HUDEP-2 (cell line): ENCODE measurements at regions not wholly inside any gene's neighbourhood (a gene's known extent, or its start where the extent isn't known, plus 50 kb on each side); places are given as distances from the start of the nearest gene placed in this dataset.
A peak's percentile ranks its signal among the peaks of the same experiment; 100 is the strongest.

Experiments
- DNase-seq, 76 experiments: peaks; one replicate each; lab custom pipeline; 2025; ENCODE audit not compliant: unreplicated experiment in 76 of 76; lab: John Stamatoyannopoulos, UW

DNA sequence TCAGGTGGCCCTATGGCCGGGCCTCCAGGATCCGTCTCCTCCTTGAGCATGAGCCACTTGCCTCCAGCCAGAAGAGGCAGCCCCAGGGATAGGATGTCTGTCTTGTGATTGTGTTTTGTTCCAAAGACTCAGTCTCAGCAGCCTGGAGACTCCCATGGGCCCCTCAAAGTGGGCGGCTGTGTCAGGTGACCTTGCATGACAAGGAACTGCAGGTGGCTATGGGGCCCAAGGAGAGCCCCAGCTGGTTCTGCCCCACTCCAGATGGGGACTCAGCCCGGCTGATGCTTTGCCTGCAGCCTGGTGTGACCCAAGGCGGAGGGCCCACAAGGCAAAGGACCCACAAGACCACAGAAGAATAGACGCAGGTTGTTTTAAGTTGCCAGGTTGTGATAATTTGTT, 284.3 kb upstream of the IRX4 start:
- no peak for DNase-seq

- DNase-seq: no peak
Observed at GRCh38 chr5:2166306-2166978, 283.7 kb upstream of the IRX4 start.

DNA sequence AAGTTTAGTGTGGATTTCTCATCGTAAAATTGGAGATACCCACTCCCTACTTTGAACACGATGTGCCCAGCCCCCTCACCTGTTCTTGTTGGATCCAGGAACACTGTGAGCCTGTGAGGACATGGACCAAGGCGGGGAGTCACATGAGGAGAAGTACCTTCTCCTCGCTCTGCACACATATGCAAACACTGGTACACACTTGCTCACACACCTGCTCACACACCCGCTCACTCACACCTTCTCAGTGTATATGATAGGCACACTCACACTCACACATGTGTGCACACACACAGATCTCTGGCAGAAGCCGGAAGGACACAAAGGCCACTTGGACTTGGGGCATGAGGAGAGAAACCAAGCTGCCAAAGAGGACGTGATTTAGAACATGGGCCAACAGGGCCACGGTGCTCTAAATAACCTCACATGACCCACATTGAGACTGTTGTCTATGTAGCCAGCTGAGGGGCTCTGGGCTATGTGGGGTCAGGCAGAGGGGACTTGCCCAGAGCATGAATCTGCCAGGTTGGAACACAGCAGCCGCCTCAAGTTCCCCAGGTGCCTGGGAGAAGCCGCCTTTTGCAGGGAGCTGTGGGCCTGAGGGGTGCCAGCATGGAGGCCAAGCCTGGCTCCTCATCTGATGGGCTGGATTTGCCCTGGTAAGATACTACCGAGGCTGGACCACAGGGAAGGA, 283.0 kb upstream of the IRX4 start:
- DNase-seq: no peak

GRCh38 chr5:2165203-2165602, 282.5 kb upstream of the IRX4 start:
- no peak for DNase-seq

GRCh38 chr5:2164586-2164985, 281.9 kb upstream of the IRX4 start:
- DNase-seq: no peak

GRCh38 chr5:2163940-2164490, 281.3 kb upstream of the IRX4 start:
- DNase-seq: no peak

DNA sequence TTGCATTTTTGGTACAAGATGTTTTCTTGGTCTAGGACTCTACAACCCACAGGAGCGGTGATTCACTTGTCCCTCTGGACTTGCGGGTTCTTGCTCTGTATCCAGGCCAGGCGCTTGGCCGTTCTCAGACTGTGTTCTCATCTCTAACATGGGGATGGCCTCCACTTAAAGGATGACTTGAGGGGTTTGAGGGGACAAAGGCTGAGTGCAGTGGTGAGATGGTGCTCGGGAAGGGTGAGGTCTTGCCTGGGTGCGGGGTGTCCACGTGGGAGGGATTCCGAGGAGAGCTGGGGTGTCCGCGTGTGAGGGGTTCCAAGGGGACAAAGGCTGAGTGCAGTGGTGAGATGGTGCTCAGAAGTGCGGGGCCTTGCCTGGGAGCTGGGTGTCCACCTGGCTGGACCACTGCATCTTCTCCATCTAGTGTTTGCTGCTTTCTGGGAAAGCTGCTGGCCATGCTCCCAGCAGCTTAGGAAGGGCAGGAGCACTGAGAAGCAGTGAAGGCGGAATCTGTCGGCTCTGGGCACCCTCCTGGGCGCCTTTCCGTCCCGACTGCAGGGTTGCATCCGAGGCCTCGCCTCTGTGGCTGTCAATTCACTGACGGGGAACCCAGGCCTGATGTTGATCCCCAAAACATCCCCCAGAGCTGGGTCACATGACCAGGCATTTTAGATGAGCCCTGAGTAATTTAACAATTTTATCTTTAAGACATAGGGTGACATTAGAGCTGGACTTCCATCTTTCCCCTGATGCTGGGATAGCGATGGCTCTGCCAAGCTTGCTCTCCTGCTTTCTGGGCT, 280.5 kb upstream of the IRX4 start:
- no peak for DNase-seq

DNA sequence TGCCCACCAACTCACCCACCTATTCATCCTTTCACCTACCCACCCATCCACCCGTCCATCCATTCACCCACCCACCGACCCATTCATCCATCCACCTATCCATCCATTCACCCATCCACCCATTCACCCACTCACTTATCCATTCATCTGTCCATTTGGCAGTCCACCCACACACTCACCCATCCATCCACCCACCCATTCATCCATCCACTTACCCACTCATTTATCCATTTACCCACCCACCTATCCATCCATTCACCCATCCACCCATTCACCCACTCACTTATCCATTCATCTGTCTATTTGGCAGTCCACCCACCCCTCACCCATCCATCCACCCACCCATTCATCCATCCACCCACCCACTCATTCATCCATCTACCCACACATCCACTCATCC, 278.1 kb upstream of the IRX4 start:
- no peak for DNase-seq

DNA sequence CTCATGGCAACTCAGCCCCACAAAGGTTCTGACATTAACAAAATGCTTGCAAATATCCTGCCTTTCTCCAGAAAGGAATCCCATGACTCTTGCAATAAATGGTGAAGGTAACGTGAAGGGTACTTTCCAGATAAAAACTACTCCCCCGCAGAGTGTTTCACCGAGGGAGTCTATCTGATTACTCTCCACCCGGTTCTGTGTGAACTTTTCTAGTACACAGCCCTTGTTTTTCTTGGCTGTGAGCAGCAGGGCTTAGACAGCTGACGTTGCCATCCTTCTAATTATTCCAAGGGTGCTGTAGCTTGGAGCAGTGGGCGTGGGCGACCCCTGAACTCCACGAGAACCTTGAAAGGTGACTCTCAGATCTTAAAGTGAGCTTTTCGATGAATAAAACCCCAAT, 276.0 kb upstream of the IRX4 start:
- no peak for DNase-seq

GRCh38 chr5:2158109-2158508, 275.4 kb upstream of the IRX4 start:
- no peak for DNase-seq

- no peak for DNase-seq
Observed at GRCh38 chr5:2157372-2157771, 274.6 kb upstream of the IRX4 start.

GRCh38 chr5:2156358-2157059, 273.8 kb upstream of the IRX4 start:
- DNase-seq: no peak

DNA sequence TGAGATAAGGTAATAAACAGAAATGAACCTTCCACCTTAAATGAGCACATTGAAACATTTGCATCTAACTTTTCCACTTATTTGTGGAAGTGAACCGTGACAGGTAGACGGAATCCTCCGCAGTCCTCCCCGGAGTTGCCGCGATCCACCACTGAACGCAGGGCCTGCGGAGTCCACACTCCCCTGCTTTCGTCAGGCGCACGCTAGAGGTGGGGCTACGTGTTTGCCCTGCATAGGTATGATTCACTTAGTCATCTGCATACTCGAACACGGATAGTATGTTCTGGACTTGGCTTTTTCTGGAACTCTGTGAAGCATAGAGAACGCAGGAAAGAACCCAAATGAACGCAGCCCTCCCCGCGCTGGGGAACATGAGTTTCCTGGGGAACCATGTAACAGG, 272.8 kb upstream of the IRX4 start:
- no peak for DNase-seq

GRCh38 chr5:2153802-2154201, 271.1 kb upstream of the IRX4 start:
- no peak for DNase-seq

DNA sequence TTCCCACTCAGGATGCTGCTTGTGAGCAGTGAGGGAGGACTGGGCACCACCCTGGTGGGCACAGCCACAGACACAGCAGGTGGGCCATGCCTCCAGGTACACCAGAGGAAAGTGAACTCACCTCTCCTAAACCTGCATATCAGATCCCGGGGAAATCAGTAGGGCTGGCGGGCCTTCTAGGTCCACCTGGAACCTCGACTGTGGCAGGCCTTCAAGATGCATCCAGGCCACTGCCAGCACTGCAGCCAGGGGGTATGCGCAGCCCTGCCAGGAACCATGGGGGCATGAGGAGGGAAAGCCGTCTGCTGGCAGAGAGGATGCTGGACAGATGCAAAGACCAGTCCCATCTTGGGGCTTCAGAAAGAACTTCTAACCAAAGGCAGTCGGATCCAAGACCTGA, 270.6 kb upstream of the IRX4 start:
- no peak for DNase-seq

DNA sequence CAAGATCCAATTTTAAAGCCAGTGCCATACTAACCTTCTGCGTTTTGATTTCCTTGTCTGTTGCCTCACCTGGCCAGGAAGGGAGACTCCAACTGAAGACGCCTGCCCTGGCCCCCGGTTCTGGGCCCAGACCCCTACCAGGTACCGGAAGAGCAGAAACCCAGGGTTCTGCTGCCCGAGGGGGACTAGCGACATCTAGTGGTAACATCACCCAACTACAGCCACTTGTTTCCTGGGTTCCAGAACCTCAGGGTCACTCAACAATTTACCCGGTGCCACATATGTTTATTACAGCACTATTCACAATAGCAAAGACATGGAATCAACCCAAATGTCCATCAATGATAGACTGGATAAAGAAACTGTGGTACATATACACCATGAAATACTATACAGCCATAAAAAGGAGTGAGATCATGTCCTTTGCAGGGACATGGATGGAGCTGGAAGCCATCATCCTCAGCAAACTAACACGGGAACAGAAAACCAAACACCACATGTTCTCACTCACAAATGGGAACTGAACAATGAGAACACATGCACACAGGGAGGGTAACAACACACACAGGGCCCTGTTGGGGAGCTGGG, 268.7 kb upstream of the IRX4 start:
- DNase-seq: peak in 18 of 76 experiments; percentile 1 to 43 (median 12)

- peak in 4 of 76 experiments; percentile 3 to 16 (median 7) for DNase-seq
Observed at GRCh38 chr5:2149195-2149539, 266.4 kb upstream of the IRX4 start.

- DNase-seq: no peak
Observed at GRCh38 chr5:2148312-2149194, 265.8 kb upstream of the IRX4 start.

DNA sequence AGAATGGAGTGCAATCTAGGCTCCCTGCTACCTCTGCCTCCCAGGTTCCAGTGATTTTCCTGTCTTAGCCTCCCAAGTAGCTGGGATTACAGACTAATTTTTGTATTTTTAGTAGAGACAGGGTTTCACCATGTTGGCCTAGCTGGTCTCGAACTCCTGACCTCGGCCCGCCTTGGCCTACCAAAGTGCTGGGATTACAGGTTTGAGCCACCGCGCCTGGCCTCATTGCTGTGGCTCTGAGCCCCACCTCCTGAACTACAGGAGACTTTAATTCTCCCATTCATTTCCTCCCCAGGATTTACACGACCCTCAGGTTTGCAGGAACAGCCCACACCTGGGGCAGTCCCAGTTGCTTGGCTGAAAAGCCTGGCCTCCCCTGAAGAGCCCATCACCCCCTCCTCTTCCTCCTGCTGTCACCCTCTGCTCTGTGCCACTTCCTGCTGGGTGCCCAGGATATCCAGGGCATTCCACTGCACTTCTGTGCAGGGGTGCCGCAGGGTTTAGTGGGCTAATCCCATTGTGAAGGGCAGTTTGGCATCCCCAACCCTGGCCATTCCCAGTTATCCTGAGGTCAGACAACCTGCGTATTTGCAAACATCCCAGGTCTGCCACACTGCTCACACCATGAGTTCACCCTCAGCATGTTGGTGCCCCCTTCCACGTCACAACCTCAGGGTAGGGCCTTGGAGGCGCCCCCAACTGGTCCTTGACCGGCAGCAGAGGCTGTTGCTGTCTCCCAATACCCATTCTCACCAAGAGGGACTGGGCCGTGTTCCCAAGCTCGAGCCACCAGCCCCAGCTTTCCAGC, 265.0 kb upstream of the IRX4 start:
- DNase-seq: no peak
